GM12864 (cell line): ENCODE measurements at regions not wholly inside any gene's neighbourhood (a gene's known extent, or its start where the extent isn't known, plus 50 kb on each side); places are given as distances from the start of the nearest gene placed in this dataset.

ENCODE experiments used
- DNase-seq: peaks from one replicate; pipeline ENCODE4 v3.0.0-alpha.2; 2011; ENCODE audit warnings: low read depth
- H3K4me3 ChIP-seq: 2 replicates; pipeline ENCODE4 v1.5.1; 2011; ENCODE audit warnings: mild to moderate bottlenecking, low read depth, low read length, control low read depth
- CTCF ChIP-seq: IDR thresholded peaks from 2 replicates; pipeline ENCODE4 v1.5.1; 2011; ENCODE audit warnings: low read depth, mild to moderate bottlenecking, moderate library complexity, low read length, control low read depth, inconsistent platforms; ENCODE audit errors: missing control alignments

- no peak for TF ChIP-seq CTCF
- DNase-seq = no peak
- H3K4me3 ChIP-seq = no peak overlapping the region
These were observed 381.0 kb upstream of the TRAM1L1 start for GRCh38 chr4:117466388-117466787.

- no peak for TF ChIP-seq CTCF
- DNase-seq = no peak
- H3K4me3 ChIP-seq = no peak overlapping the region
These were observed 382.0 kb upstream of the TRAM1L1 start for GRCh38 chr4:117467404-117467803.

GRCh38 chr4:117474987-117475386 is 389.6 kb upstream of the TRAM1L1 start:
- no peak for TF ChIP-seq CTCF
- no peak overlapping the region for H3K4me3 ChIP-seq
- no peak for DNase-seq

- no peak for TF ChIP-seq CTCF
- H3K4me3 ChIP-seq = no peak overlapping the region
- DNase-seq = no peak
These were observed 392.5 kb upstream of the TRAM1L1 start for GRCh38 chr4:117477925-117478324.

- TF ChIP-seq CTCF = no peak
- no peak for DNase-seq
- no peak overlapping the region for H3K4me3 ChIP-seq
These were observed 393.3 kb upstream of the TRAM1L1 start for GRCh38 chr4:117478702-117479101.

- no peak for TF ChIP-seq CTCF
- no peak for DNase-seq
- no peak overlapping the region for H3K4me3 ChIP-seq
These were observed 394.3 kb upstream of the TRAM1L1 start for GRCh38 chr4:117479673-117480072.

- TF ChIP-seq CTCF = no peak
- DNase-seq = no peak
- H3K4me3 ChIP-seq = no peak overlapping the region
These were observed 396.4 kb upstream of the TRAM1L1 start for GRCh38 chr4:117481742-117482141.
